Activated CD8-positive, alpha-beta memory T cell treated with anti-CD3 and anti-CD28 coated beads, Interleukin-2, amount 50 U/mL, for 48 hours (primary cell): ENCODE measurements at regions not wholly inside any gene's neighbourhood (a gene's known extent, or its start where the extent isn't known, plus 50 kb on each side); places are given as distances from the start of the nearest gene placed in this dataset.
A peak's percentile ranks its signal among the peaks of the same experiment; 100 is the strongest.
"Not testable (repeated sequence)": the region's sequence is repeated elsewhere in the genome, so short reads cannot be mapped to it uniquely, and the experiment has no call there.

Experiments
- DNase-seq: peaks from one replicate; pipeline ENCODE4 v3.0.0-alpha.2; 2020

DNA sequence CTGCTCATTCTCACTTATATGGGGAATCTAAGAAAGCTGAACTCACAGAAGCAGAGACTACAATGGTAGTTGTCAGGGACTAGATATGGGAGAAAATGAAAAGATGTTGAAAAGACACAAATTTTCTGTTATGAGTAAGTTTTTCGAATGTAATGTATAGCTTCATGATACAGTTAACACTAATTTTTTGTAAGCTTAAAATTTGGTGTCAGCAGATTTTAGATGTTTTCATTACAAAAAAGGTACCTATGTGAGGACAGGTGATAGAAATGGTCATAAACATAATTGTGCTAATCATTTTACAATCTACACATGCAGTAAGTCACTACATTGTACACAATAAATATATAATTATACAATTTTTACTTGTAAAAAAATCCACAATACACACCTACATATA, 286.6 kb downstream of the ZNF33B start:
- DNase-seq: no peak

- DNase-seq: not testable (repeated sequence)
These were observed 301.6 kb downstream of the ZNF33B start for GRCh38 chr10:42336593-42337337.

GRCh38 chr10:42335653-42336296, 302.6 kb downstream of the ZNF33B start:
- DNase-seq: not testable (repeated sequence)

DNA sequence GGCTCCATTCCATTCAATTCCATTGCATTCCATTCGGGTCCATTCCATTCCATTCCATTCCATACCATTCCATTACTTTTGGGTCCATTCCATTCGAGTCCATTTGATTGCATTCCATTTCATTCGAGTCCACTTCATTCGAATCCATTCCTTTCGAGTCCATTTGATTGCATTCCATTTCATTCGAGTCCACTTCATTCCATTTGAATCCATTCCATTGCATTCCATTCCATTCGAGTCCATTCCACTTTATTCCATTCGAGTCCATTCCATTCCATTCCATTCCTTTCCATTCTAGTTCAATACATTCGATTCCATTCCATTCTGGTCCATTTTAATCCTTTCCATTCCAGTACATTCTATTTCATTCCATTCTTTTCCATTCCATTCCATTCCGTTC, 334.0 kb downstream of the ZNF33B start:
- DNase-seq: no peak

DNA sequence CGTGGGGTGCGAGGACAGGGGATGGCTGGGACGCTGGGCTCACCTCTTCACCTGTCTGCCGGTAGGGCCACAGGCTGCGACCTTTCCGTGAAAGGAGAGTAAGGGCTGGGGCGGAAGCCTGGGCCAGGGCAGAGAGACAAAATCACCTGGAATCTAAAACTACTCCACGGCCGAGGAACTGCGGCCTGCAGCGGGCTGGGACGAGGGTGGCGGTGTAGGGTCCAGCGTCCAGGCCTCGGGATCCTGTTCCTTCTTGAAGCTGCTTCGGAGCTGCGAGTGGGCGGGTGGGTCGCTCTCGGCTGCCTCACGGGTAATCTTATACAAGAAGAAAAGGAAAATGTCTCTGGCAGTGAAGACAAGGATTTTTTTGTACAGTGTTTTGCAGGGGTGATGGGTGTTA, 356.5 kb downstream of the ZNF33B start:
- not testable (repeated sequence) for DNase-seq

GRCh38 chr10:42269788-42270187, 368.6 kb downstream of the ZNF33B start:
- DNase-seq: not testable (repeated sequence)

DNA sequence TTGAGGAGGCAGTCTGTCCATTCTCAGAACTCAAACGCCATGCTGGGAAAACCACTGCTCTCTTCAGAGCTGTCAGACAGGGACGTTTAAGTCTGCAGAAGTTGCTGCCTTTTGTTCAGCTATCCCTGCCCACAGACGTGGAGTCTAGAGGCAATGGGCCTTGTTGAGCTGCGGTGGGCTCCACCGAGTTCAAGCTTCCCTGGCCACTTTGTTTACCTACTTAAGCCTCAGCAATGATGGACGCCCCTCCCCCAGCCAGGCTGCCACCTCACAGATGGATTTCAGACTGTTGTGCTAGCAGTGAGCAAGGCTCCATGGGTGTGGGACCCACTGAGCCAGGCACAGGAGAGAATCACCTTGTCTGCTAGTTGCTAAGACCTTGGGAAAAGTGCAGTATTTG, 375.1 kb downstream of the ZNF33B start:
- not testable (repeated sequence) for DNase-seq

DNA sequence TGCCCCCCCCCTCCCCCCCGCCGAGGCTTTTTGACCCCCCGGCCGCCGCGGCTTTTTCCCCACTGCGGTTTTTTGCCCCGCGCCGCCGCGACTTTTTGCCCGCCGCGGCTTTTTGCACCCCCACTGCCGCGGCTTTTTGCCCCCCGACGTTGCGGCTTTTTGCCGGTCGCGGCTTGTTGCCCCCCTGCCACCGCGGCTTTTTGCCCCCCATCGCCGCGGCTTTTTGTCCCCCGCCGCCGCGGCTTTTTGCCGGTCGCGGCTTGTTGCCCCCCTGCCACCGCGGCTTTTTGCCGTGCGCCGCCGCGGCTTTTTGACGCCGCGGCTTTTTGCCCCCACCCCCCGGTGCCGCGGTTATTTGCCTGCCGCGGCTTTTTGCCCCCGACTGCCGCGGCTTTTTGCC, 395.4 kb downstream of the ZNF33B start:
- not testable (repeated sequence) for DNase-seq

GRCh38 chr10:42242135-42242805, 396.1 kb downstream of the ZNF33B start:
- no peak for DNase-seq

DNA sequence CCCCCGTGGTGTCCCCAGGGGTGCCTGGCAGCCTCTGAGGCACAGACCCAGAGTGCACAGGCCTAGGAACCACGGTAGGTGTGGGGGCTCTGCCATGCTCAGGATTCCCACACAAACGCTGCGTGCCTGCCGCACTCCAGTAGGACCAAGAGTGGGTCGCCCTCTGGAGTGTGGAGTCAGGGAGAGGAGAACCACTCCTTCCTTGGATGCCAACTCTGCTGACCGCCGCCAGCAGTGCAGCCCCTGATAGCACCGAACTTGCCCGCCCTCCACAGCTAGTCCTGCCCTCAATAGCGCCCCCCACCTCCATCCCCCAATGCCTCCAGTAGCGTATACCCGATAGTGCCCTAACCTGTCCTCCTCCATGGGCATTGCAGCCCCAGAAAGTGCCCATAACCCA, 402.0 kb downstream of the ZNF33B start:
- not testable (repeated sequence) for DNase-seq

DNA sequence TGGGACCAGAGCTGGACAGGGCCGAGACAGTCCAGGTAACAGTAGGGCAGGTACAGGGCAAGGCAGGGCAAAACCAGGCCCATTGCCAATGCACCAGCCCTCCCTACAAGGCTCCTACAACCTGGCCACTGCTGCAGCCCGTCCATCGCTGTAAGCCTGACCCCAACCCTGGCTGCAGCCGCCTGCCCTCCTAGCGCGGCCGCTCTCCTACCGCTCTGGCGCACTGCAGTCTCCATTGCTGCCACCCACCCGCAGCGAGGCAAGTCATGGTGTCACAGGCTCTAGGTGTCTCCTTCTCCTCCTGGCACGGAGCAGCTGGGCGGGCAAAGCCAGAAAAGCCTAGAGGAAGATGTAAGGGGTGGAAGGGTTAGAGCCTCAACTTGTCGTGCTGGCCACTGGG, 402.6 kb downstream of the ZNF33B start:
- not testable (repeated sequence) for DNase-seq

- DNase-seq: not testable (repeated sequence)
These were observed 403.1 kb downstream of the ZNF33B start for GRCh38 chr10:42235241-42235640.

GRCh38 chr10:42234506-42234905, 403.9 kb downstream of the ZNF33B start:
- DNase-seq: not testable (repeated sequence)

GRCh38 chr10:42233461-42234206, 404.7 kb downstream of the ZNF33B start:
- not testable (repeated sequence) for DNase-seq

DNA sequence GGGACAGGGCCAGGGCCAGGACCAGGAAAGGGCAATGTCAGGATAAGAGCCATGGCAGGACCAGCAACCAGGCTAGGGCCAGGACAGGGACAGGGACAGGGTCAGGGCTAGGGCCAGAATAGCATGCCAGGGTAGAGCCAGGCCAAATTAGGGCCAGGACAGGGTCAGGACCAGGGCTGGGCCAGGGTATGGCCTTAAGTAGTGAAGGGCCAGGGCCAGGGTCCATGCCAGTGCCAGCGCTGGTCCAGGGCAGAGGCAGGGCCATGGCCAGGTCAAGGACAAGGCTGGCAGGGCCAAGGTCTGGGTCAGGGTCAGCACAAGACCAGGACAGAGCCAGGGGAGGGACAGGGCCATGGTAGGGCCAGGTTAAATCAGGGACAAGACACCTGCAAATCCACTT, 405.4 kb downstream of the ZNF33B start:
- not testable (repeated sequence) for DNase-seq

DNA sequence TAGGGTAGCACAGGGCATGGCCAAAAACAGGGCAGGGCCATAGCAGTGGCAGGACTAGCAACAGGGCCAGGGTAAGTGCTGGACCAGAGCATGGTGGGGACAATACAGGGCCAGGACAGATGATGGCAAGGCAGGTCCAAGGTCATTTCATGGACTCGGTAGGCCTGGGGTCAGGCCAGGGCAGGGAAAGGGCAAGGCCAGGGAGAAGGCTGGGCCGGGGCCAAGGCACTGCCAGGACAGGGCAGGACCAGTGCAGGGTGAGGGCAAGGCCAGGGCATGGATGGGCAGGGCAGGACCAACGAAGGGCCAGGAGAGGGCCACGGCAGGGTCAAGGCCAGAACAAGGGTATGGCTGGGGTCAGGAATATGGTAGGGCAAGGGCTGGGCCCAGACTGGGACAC, 407.6 kb downstream of the ZNF33B start:
- not testable (repeated sequence) for DNase-seq

GRCh38 chr10:42230115-42230514, 408.3 kb downstream of the ZNF33B start:
- DNase-seq: not testable (repeated sequence)

DNA sequence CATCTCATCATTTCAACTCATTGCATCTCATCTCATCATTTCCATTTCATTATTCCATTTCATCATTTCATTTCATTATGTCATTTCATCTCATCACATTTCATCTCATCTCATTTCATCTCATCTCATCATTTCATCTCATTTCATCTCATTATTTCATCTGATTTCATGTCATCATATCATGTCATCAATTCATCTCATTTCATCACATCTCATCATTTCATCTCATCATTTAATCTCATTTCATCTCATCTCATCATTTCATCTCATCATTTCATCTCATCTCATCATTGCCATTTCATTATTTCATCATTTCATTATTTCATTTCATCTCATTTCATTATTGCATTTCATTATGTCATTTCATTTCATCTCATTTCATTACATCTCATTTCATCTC, 410.5 kb downstream of the ZNF33B start:
- not testable (repeated sequence) for DNase-seq

GRCh38 chr10:42193588-42193987, 444.8 kb downstream of the ZNF33B start:
- not testable (repeated sequence) for DNase-seq

GRCh38 chr10:42192450-42192849, 445.9 kb downstream of the ZNF33B start:
- DNase-seq: peak; percentile 57

GRCh38 chr10:42187501-42188195, 450.7 kb downstream of the ZNF33B start:
- DNase-seq: not testable (repeated sequence)
